ENCODE measurements at regions not wholly inside any gene's neighbourhood (a gene's known extent, or its start where the extent isn't known, plus 50 kb on each side); places are given as distances from the start of the nearest gene placed in this dataset.

GRCh38 chr4:175034986-175035705 is 117.0 kb downstream of the ADAM29 start:
- ChIA-PET CTCF (ENCODE audit: low intra/inter-chr PET ratio) (no interaction called here), POLR2A (no interaction called here)
- DNase-seq (ENCODE audit: extremely low read depth in 1 of 4, low spot score in 3 of 4) (no peak), FAIRE-seq (no peak), ATAC-seq (no peak)
- Histone ChIP-seq H3K79me2 (ENCODE audit: control insufficient read depth, insufficient read depth, low read length) (no peaks in the 10 kb centered on the region), H3K4me2 (ENCODE audit: insufficient read depth, low read length) (no peak overlapping the region), H3K9me1 (ENCODE audit: control insufficient read depth, insufficient read depth, low read length) (no peaks in the 10 kb centered on the region), H4K20me1 (replicated peaks; ENCODE audit: control insufficient read depth, insufficient read depth, low read length) (no peaks in the 10 kb centered on the region), H3K27me3 (ENCODE audit: control insufficient read depth in 2 of 2, insufficient read depth in 2 of 2, low read length in 2 of 2) (no peaks in the 10 kb centered on the region), H3K4me3 (no peak overlapping the region), H3K27ac (ENCODE audit: extremely low read depth, low read depth, low read length) (no peak overlapping the region), H3K9me3 (replicated peaks; ENCODE audit: control insufficient read depth, insufficient read depth, low read depth, low read length) (no peaks in the 10 kb centered on the region; the same call in 1 of the 2 replicates), H3K9ac (ENCODE audit: insufficient read depth in 1 of 2, low read depth in 2 of 2, low read length in 2 of 2) (no peak overlapping the region), H2AFZ (ENCODE audit: low read depth, low read length) (no peak overlapping the region), H3K36me3 (ENCODE audit: control insufficient read depth, insufficient read depth, low read length) (no peaks in the 10 kb centered on the region), H3K4me1 (replicated peaks in 1 of 2; ENCODE audit: control insufficient read depth in 2 of 2, insufficient read depth in 2 of 2, low read length in 2 of 2) (no peaks in the 10 kb centered on the region)
- WGBS (ENCODE audit: insufficient coverage, low coverage, missing lambda C conversion rate) = 0% methylated on average over 2 of the region's 2 CpGs
- BruUV-seq (replicated peaks) = no TSS peak
- in situ Hi-C loops (cut with MboI) = no loop called here
- intact Hi-C loops (cut with micrococcal nuclease) = no loop called here
- TF ChIP-seq TAF9B (IDR thresholded peaks at IDR 0.05; ENCODE audit: partially characterized antibody) (no peak), CUX1 (CRISPR knock-in tag; IDR thresholded peaks at IDR 0.05) (no peak), SIRT6 (IDR thresholded peaks at IDR 0.05; ENCODE audit: low read depth, low read length) (no peak), KAT8 (IDR thresholded peaks at IDR 0.05; ENCODE audit: low read depth) (no peak), SMARCA4 (IDR thresholded peaks at IDR 0.05) (no peak), ZBTB5 (IDR thresholded peaks at IDR 0.05) (no peak), JUNB (CRISPR knock-in tag; conservative IDR thresholded peaks at IDR 0.05) (no peak), PHB (CRISPR knock-in tag; IDR thresholded peaks at IDR 0.05) (no peak), STAG1 (CRISPR knock-in tag; IDR thresholded peaks at IDR 0.05; ENCODE audit: borderline replicate concordance) (no peak), HMGN3 (IDR thresholded peaks at IDR 0.05; ENCODE audit: borderline replicate concordance, extremely low read depth, insufficient read length, low read depth, low read length) (no peak), SRSF9 (IDR thresholded peaks at IDR 0.05; ENCODE audit: borderline replicate concordance, low read depth, low read length) (no peak), DPF2 (IDR thresholded peaks at IDR 0.05) (no peak), ZNF707 (CRISPR knock-in tag; conservative IDR thresholded peaks at IDR 0.05) (no peak), ZNF79 (CRISPR knock-in tag; IDR thresholded peaks at IDR 0.05; ENCODE audit: low read depth) (no peak), ZNF124 (CRISPR knock-in tag; IDR thresholded peaks at IDR 0.05) (no peak), POLR2H (tag; IDR thresholded peaks at IDR 0.05; ENCODE audit: low read depth) (no peak), ILF3 (IDR thresholded peaks at IDR 0.05; ENCODE audit: borderline replicate concordance) (no peak), FOXA3 (CRISPR knock-in tag; conservative IDR thresholded peaks at IDR 0.05 in 1 of 2, IDR thresholded peaks at IDR 0.05 in 1 of 2) (no peak)

Measured in K562 (cell line).